ENCODE measurements at regions not wholly inside any gene's neighbourhood (a gene's known extent, or its start where the extent isn't known, plus 50 kb on each side); places are given as distances from the start of the nearest gene placed in this dataset.

DNA sequence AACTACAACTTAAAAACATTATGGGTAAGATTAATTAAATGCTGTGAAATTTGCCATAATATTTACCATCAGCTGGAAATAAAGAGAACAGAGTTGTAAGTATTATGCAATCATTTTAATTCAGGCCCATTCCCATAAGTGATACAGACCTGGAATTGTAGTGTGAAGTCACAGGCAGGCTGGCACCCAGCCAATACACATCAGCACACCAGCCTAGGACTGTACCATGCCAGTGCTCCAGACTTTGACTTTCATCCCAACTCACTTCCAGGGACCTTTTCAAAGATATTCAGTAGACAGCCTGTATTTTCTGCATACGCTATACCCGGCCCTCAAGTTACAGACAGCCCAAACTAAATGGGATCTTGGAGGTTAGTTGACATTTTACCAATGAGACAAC lies 143.3 kb downstream of the TES start:
- Histone ChIP-seq H2AFZ (ENCODE audit: control insufficient read depth, low read length) (peak overlapping the region; percentile 31), H3K9ac (ENCODE audit: control insufficient read depth, extremely low read depth, insufficient read depth, low read length) (peak overlapping the region; percentile 80), H3K4me3 (ENCODE audit: control insufficient read depth in 2 of 3, extremely low read depth in 1 of 3, insufficient read depth in 2 of 3, low read depth in 1 of 3, low read length in 3 of 3) (no peak overlapping the region), H3K79me2 (ENCODE audit: control insufficient read depth, insufficient read depth, low read length) (no peaks in the 10 kb centered on the region), H3K36me3 (ENCODE audit: control insufficient read depth in 2 of 2, extremely low read depth in 1 of 2, insufficient read depth in 2 of 2, low read length in 2 of 2) (no peaks in the 10 kb centered on the region), H3K4me2 (ENCODE audit: control insufficient read depth, extremely low read depth, insufficient read depth, low read depth, low read length) (peak overlapping the region; percentile 83), H3K9me1 (ENCODE audit: control insufficient read depth, extremely low read depth, insufficient read depth, low read length) (no peaks in the 10 kb centered on the region), H3K27me3 (ENCODE audit: control insufficient read depth, extremely low read depth, insufficient read depth, low read length) (no peaks in the 10 kb centered on the region), H3K27ac (ENCODE audit: control insufficient read depth, insufficient read depth, low read length) (peak overlapping the region; percentile 98), H4K20me1 (ENCODE audit: control insufficient read depth, extremely low read depth, insufficient read depth, low read length) (no peaks in the 10 kb centered on the region), H3K4me1 (ENCODE audit: control insufficient read depth, extremely low read depth, insufficient read depth, low read length) (peaks cover 51% of the 10 kb centered on the region), H3K9me3 (ENCODE audit: control insufficient read depth, low read depth, low read length) (no peaks in the 10 kb centered on the region)
- FAIRE-seq, result no peak
- TF ChIP-seq EZH2 (IDR thresholded peaks at IDR 0.05; ENCODE audit: low read length), result no peak
- TF ChIP-seq, protein P1, sequence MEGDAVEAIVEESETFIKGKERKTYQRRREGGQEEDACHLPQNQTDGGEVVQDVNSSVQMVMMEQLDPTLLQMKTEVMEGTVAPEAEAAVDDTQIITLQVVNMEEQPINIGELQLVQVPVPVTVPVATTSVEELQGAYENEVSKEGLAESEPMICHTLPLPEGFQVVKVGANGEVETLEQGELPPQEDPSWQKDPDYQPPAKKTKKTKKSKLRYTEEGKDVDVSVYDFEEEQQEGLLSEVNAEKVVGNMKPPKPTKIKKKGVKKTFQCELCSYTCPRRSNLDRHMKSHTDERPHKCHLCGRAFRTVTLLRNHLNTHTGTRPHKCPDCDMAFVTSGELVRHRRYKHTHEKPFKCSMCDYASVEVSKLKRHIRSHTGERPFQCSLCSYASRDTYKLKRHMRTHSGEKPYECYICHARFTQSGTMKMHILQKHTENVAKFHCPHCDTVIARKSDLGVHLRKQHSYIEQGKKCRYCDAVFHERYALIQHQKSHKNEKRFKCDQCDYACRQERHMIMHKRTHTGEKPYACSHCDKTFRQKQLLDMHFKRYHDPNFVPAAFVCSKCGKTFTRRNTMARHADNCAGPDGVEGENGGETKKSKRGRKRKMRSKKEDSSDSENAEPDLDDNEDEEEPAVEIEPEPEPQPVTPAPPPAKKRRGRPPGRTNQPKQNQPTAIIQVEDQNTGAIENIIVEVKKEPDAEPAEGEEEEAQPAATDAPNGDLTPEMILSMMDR (optimal IDR thresholded peaks at IDR 0.05 in 1 of 3, IDR thresholded peaks at IDR 0.05 in 1 of 3, conservative IDR thresholded peaks at IDR 0.05 in 1 of 3; ENCODE audit: extremely low read depth in 1 of 3, insufficient read depth in 2 of 3, low read length in 3 of 3), result no peak
- peak; percentile 49 for DNase-seq (ENCODE audit: low read depth, low spot score)
- dilution Hi-C loops (cut with MboI; ENCODE audit: extremely low pct_ligation_motif_present, low sequenced_read_pairs), result no loop called here

DNA sequence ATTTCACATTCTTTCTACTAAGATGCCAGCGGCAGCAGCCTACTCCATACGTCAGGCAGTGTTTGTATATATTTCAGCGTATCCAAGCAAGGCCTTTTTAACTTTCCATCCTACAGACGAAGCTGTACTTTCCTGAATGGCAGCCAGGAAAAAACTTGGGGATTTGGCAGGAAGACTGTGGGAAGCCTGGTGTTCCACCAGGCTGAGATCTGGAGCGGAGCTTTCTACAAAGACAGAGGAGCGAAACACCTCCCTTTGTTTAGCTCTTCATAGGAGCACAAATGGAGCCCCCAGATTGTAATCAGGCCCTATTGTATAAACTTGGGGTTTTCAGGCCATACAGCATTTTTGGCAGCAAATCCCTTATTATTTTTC lies 143.8 kb downstream of the TES start:
- DNase-seq (ENCODE audit: low read depth, low spot score), result no peak
- Histone ChIP-seq H3K4me2 (ENCODE audit: control insufficient read depth, extremely low read depth, insufficient read depth, low read depth, low read length) (peak overlapping the region; percentile 83), H3K9me3 (ENCODE audit: control insufficient read depth, low read depth, low read length) (no peaks in the 10 kb centered on the region), H3K9ac (ENCODE audit: control insufficient read depth, extremely low read depth, insufficient read depth, low read length) (peak overlapping the region; percentile 80), H2AFZ (ENCODE audit: control insufficient read depth, low read length) (peak overlapping the region; percentile 31), H3K27ac (ENCODE audit: control insufficient read depth, insufficient read depth, low read length) (peak overlapping the region; percentile 98), H3K9me1 (ENCODE audit: control insufficient read depth, extremely low read depth, insufficient read depth, low read length) (no peaks in the 10 kb centered on the region), H3K36me3 (ENCODE audit: control insufficient read depth in 2 of 2, extremely low read depth in 1 of 2, insufficient read depth in 2 of 2, low read length in 2 of 2) (no peaks in the 10 kb centered on the region), H3K27me3 (ENCODE audit: control insufficient read depth, extremely low read depth, insufficient read depth, low read length) (no peaks in the 10 kb centered on the region), H3K4me1 (ENCODE audit: control insufficient read depth, extremely low read depth, insufficient read depth, low read length) (peaks cover 51% of the 10 kb centered on the region), H4K20me1 (ENCODE audit: control insufficient read depth, extremely low read depth, insufficient read depth, low read length) (no peaks in the 10 kb centered on the region), H3K4me3 (ENCODE audit: control insufficient read depth in 2 of 3, extremely low read depth in 1 of 3, insufficient read depth in 2 of 3, low read depth in 1 of 3, low read length in 3 of 3) (peak overlapping the region in 1 of 3 experiments; percentile 17), H3K79me2 (ENCODE audit: control insufficient read depth, insufficient read depth, low read length) (no peaks in the 10 kb centered on the region)
- no peak for FAIRE-seq
- dilution Hi-C loops (cut with MboI; ENCODE audit: extremely low pct_ligation_motif_present, low sequenced_read_pairs), result no loop called here
- TF ChIP-seq, protein P1 (optimal IDR thresholded peaks at IDR 0.05 in 1 of 3, IDR thresholded peaks at IDR 0.05 in 1 of 3, conservative IDR thresholded peaks at IDR 0.05 in 1 of 3; ENCODE audit: extremely low read depth in 1 of 3, insufficient read depth in 2 of 3, low read length in 3 of 3), result no peak
- no peak for TF ChIP-seq EZH2 (IDR thresholded peaks at IDR 0.05; ENCODE audit: low read length)
